Spleen (tissue), 11 donors: ENCODE measurements at regions not wholly inside any gene's neighbourhood (a gene's known extent, or its start where the extent isn't known, plus 50 kb on each side); places are given as distances from the start of the nearest gene placed in this dataset.

Experiments used
- DNase-seq: peaks from one replicate; pipeline ENCODE4 v3.0.0-alpha.2; 2020
- H3K27ac ChIP-seq, 8 donors: fragments of 200-600 bp; sonication (generic) in 7 of 8; 1 replicate in 4 of 8; 2 replicates in 4 of 8; pipeline versions ENCODE4 v1.5.0 to v1.8.0; 2016 to 2021; ENCODE audit warnings: inconsistent platforms in 4 of 8, mild to moderate bottlenecking in 4 of 8, moderate library complexity in 1 of 8
- H3K27me3 ChIP-seq, 7 donors: fragments of 200-600 bp; sonication (generic) in 6 of 7; replicated peaks in 1 of 7; 1 replicate in 4 of 7; 2 replicates in 3 of 7; pipeline versions ENCODE4 v1.5.0 to v1.8.0; 2016 to 2021; ENCODE audit warnings: inconsistent platforms in 3 of 7, mild to moderate bottlenecking in 1 of 7
- H3K36me3 ChIP-seq, 6 donors: fragments of 200-600 bp; sonication (generic) in 5 of 6; 1 replicate in 4 of 6; 2 replicates in 2 of 6; pipeline versions ENCODE4 v1.5.0 to v1.8.0; 2016 to 2021; ENCODE audit warnings: inconsistent platforms in 2 of 6
- H3K4me1 ChIP-seq, 6 donors: fragments of 200-600 bp; sonication (generic) in 5 of 6; 1 replicate in 3 of 6; 2 replicates in 3 of 6; pipeline versions ENCODE4 v1.5.0 to v1.8.0; 2016 to 2021; ENCODE audit warnings: inconsistent platforms in 3 of 6
- H3K4me3 ChIP-seq, 8 donors: fragments of 200-600 bp; sonication (generic) in 7 of 8; 1 replicate in 4 of 8; 2 replicates in 4 of 8; pipeline versions ENCODE4 v1.5.0 to v1.8.0; 2016 to 2021; ENCODE audit warnings: inconsistent platforms in 4 of 8, mild to moderate bottlenecking in 4 of 8, moderate library complexity in 2 of 8
- H3K9me3 ChIP-seq, 8 donors: fragments of 200-600 bp; sonication (generic) in 7 of 8; 1 replicate in 4 of 8; 2 replicates in 4 of 8; pipeline versions ENCODE4 v1.5.0 to v1.8.0; 2016 to 2021; ENCODE audit warnings: inconsistent platforms in 4 of 8
- CTCF ChIP-seq, 11 experiments: fragments of 200-600 bp in 7 of 11; fragments of 450-650 bp in 4 of 11; sonication (generic) in 4 of 11; IDR thresholded peaks in 8 of 11; conservative IDR thresholded peaks in 3 of 11; 1 replicate in 7 of 11; 2 replicates in 4 of 11; pipeline versions ENCODE4 v1.4.0 to v1.8.0; 2016 to 2021; ENCODE audit warnings: antibody characterized with exemption in 11 of 11, inconsistent platforms in 4 of 11, mild to moderate bottlenecking in 1 of 11
- POLR2A ChIP-seq, 3 donors: fragments of 450-650 bp; IDR thresholded peaks; one replicate each; pipeline ENCODE4 v1.5.1; 2017; ENCODE audit warnings: antibody characterized with exemption in 3 of 3, mild to moderate bottlenecking in 1 of 3
- POLR2AphosphoS5 ChIP-seq, 3 donors: sonication (generic); formaldehyde crosslinking; IDR thresholded peaks; one replicate each; pipeline ENCODE4 v1.5.1; 2017; ENCODE audit warnings: antibody characterized with exemption in 3 of 3
- WGBS, 5 donors: extraction: QIAGEN DNeasy Blood & Tissue Kit in 3 of 5; methylation state at CpG; one replicate each; pipeline versions ENCODE4 v1.1.5 to v1.1.7; 2013 to 2018; 5-methylcytosine and 5-hydroxymethylcytosine counted together
- intact Hi-C: fragments of 100-400 bp; cut with DNase I; formaldehyde crosslinking; loops from one replicate; pipeline ENCODE4 v1.15.0; 2023; ENCODE audit warnings: low total_unique reads
- donor health status: healthy with polysubstance abuse.
- donor health status: DM: no; HTN: no; CAD: no; lungs with moderate emphysema.
- donor health status: DM: no; HTN: no; CAD: no.
- donor health status: Bipolar disorder and iron deficiency.
- donor health status: healthy.
- donor health status: DM: no; HTN: no; CAD: no.
- donor health status: DM: yes; HTN: yes; CAD: no.

- no peaks in the 10 kb centered on the region for H3K36me3 ChIP-seq
- peak overlapping the region in 3 of 8 donors; percentile 10 to 39 (median 21) for H3K4me3 ChIP-seq
- 3 to 14% (median 5%) methylated on average over 9 of the region's 9 CpGs for WGBS, 5 donors
- no peaks in the 10 kb centered on the region for H3K27me3 ChIP-seq
- intact Hi-C loops, result no loop called here
- DNase-seq, result peak; percentile 71
- peak in 1 of 3 donors; percentile 30 for TF ChIP-seq POLR2AphosphoS5 (IDR thresholded peaks at IDR 0.05)
- TF ChIP-seq CTCF (IDR thresholded peaks at IDR 0.05 in 8 of 11, conservative IDR thresholded peaks at IDR 0.05 in 3 of 11), result no peak
- peak overlapping the region in 4 of 8 donors; percentile 1 to 69 (median 40) for H3K27ac ChIP-seq
- no peaks in the 10 kb centered on the region for H3K9me3 ChIP-seq
- H3K4me1 ChIP-seq, result peaks cover 0 to 9% (median 3%) of the 10 kb centered on the region in 6 donors
Observed at GRCh38 chr7:148535217-148535616, 55.3 kb upstream of the C7orf33 start.

GRCh38 chr7:148537435-148537834 lies 53.1 kb upstream of the C7orf33 start:
- TF ChIP-seq POLR2AphosphoS5 (IDR thresholded peaks at IDR 0.05), result no peak
- no peak for TF ChIP-seq CTCF (IDR thresholded peaks at IDR 0.05 in 8 of 11, conservative IDR thresholded peaks at IDR 0.05 in 3 of 11)
- TF ChIP-seq POLR2A (IDR thresholded peaks at IDR 0.05), result no peak
- no peak overlapping the region for H3K4me3 ChIP-seq
- H3K36me3 ChIP-seq, result no peaks in the 10 kb centered on the region
- H3K27me3 ChIP-seq, result no peaks in the 10 kb centered on the region
- H3K4me1 ChIP-seq, result peaks cover 0 to 9% (median 3%) of the 10 kb centered on the region in 6 donors
- DNase-seq, result no peak
- 84 to 96% (median 89%) methylated on average over 5 to 6 of the region's 6 CpGs for WGBS, 5 donors
- no peaks in the 10 kb centered on the region for H3K9me3 ChIP-seq
- intact Hi-C loops, result no loop called here
- H3K27ac ChIP-seq, result no peak overlapping the region

GRCh38 chr7:148540041-148540738 lies 50.4 kb upstream of the C7orf33 start:
- Histone ChIP-seq H3K27ac (no peak overlapping the region), H3K4me3 (no peak overlapping the region), H3K9me3 (no peaks in the 10 kb centered on the region), H3K36me3 (no peaks in the 10 kb centered on the region), H3K27me3 (no peaks in the 10 kb centered on the region), H3K4me1 (peaks cover 0 to 6% (median 2%) of the 10 kb centered on the region in 6 donors)
- intact Hi-C loops, result no loop called here
- TF ChIP-seq POLR2AphosphoS5 (IDR thresholded peaks at IDR 0.05) (no peak), POLR2A (IDR thresholded peaks at IDR 0.05) (no peak), CTCF (IDR thresholded peaks at IDR 0.05 in 8 of 11, conservative IDR thresholded peaks at IDR 0.05 in 3 of 11) (no peak)
- 79 to 88% (median 84%) methylated on average over 10 to 11 of the region's 11 CpGs for WGBS, 5 donors
- DNase-seq, result no peak
